WTC11 (cell line): ENCODE measurements at regions not wholly inside any gene's neighbourhood (a gene's known extent, or its start where the extent isn't known, plus 50 kb on each side); places are given as distances from the start of the nearest gene placed in this dataset.

Experiments used
- ATAC-seq: fragments of 200-7000 bp; cut with Tn5 transposase; 2 replicates; pipeline ENCODE4 v1.10.0; 2021; ENCODE audit warnings: mild to moderate bottlenecking, moderate library complexity
- CTCF ChIA-PET: fragments of 300-600 bp; sonication (Branson Sonifier 250); formaldehyde crosslinking; loops from one replicate; lab custom pipeline; 2021; ENCODE audit warnings: antibody characterized with exemption; lab: Charles Lee
- POLR2A ChIA-PET: fragments of 350-600 bp; sonication (Branson Sonifier 250); formaldehyde crosslinking; loops from one replicate; lab custom pipeline; 2021; ENCODE audit warnings: antibody characterized with exemption; lab: Charles Lee
- DNase-seq: peaks from one replicate; pipeline ENCODE4 v3.0.0; 2021; ENCODE audit warnings: low spot score
- H3K27ac Mint-ChIP-seq: 2 replicates; pipeline ENCODE4 v1.8.0; 2021; ENCODE audit warnings: mixed read lengths
- H3K27me3 Mint-ChIP-seq: 2 replicates; pipeline ENCODE4 v1.8.0; 2021; ENCODE audit warnings: low read depth, mild to moderate bottlenecking, moderate library complexity, mixed read lengths
- H3K36me3 Mint-ChIP-seq: 2 replicates; pipeline ENCODE4 v1.8.0; 2021; ENCODE audit warnings: mixed read lengths
- H3K4me1 Mint-ChIP-seq: 2 replicates; pipeline ENCODE4 v1.8.0; 2022; ENCODE audit warnings: mixed read lengths
- H3K4me3 Mint-ChIP-seq: 2 replicates; pipeline ENCODE4 v1.8.0; 2021; ENCODE audit warnings: mild to moderate bottlenecking, moderate library complexity, mixed read lengths
- H3K9me3 Mint-ChIP-seq: 2 replicates; pipeline ENCODE4 v1.8.0; 2021; ENCODE audit warnings: mixed read lengths
- ARID4B ChIP-seq: sonication (generic); formaldehyde crosslinking; IDR thresholded peaks from 2 replicates; pipeline ENCODE4 v1.8.0; 2023; ENCODE audit warnings: missing genetic modification reagents, mild to moderate bottlenecking, borderline replicate concordance
- ATF2 ChIP-seq: sonication (generic); formaldehyde crosslinking; IDR thresholded peaks from 2 replicates; pipeline ENCODE4 v1.8.1; 2022; ENCODE audit warnings: low read depth, missing genetic modification reagents, borderline replicate concordance
- CREB1 ChIP-seq: sonication (generic); formaldehyde crosslinking; IDR thresholded peaks from 2 replicates; pipeline ENCODE4 v1.8.0; 2023; ENCODE audit warnings: mild to moderate bottlenecking, missing genetic modification reagents
- CREM ChIP-seq: sonication (generic); formaldehyde crosslinking; IDR thresholded peaks from 2 replicates; pipeline ENCODE4 v1.8.1; 2022; ENCODE audit warnings: mild to moderate bottlenecking, missing genetic modification reagents, moderate library complexity
- E2F4 ChIP-seq: sonication (generic); formaldehyde crosslinking; IDR thresholded peaks from 2 replicates; pipeline ENCODE4 v1.8.1; 2022; ENCODE audit warnings: low read depth, mild to moderate bottlenecking, moderate library complexity, missing genetic modification reagents, borderline replicate concordance
- EMX1 ChIP-seq: fragments of 250-450 bp; sonication (Bioruptor Pico); IDR thresholded peaks from 2 replicates; pipeline ENCODE4 v1.8.0; 2021; ENCODE audit warnings: mild to moderate bottlenecking
- ERG ChIP-seq: fragments of 250-450 bp; sonication (Bioruptor Pico); IDR thresholded peaks from 2 replicates; pipeline ENCODE4 v1.8.0; 2021; ENCODE audit warnings: mild to moderate bottlenecking
- ESRRA ChIP-seq: sonication (generic); formaldehyde crosslinking; IDR thresholded peaks from 2 replicates; pipeline ENCODE4 v1.8.1; 2022; ENCODE audit warnings: mild to moderate bottlenecking, missing genetic modification reagents, borderline replicate concordance
- ETV6 ChIP-seq: sonication (generic); formaldehyde crosslinking; IDR thresholded peaks from 2 replicates; pipeline ENCODE4 v1.8.1; 2022; ENCODE audit warnings: mild to moderate bottlenecking, missing genetic modification reagents
- GRHL2 ChIP-seq: fragments of 250-450 bp; sonication (Bioruptor Pico); IDR thresholded peaks from 2 replicates; pipeline ENCODE4 v1.8.0; 2022; ENCODE audit warnings: mild to moderate bottlenecking, moderate library complexity; ENCODE audit not compliant: insufficient replicate concordance, severe bottlenecking
- HMGA2 ChIP-seq: fragments of 250-450 bp; sonication (Bioruptor Pico); IDR thresholded peaks from 2 replicates; pipeline ENCODE4 v1.4.0; 2021; ENCODE audit warnings: mild to moderate bottlenecking, moderate library complexity
- MXD4 ChIP-seq: fragments of 250-450 bp; sonication (Bioruptor Pico); IDR thresholded peaks from 2 replicates; pipeline ENCODE4 v1.8.0; 2021; ENCODE audit warnings: mild to moderate bottlenecking, moderate library complexity, borderline replicate concordance
- NR1H2 ChIP-seq: sonication (generic); formaldehyde crosslinking; IDR thresholded peaks from 2 replicates; pipeline ENCODE4 v1.9.0; 2021; ENCODE audit warnings: mild to moderate bottlenecking, moderate library complexity, missing genetic modification reagents
- OVOL2 ChIP-seq: fragments of 250-450 bp; sonication (Bioruptor Pico); IDR thresholded peaks from 2 replicates; pipeline ENCODE4 v1.9.0; 2021; ENCODE audit warnings: mild to moderate bottlenecking, borderline replicate concordance
- PREB ChIP-seq: sonication (generic); formaldehyde crosslinking; IDR thresholded peaks from 2 replicates; pipeline ENCODE4 v1.8.1; 2022; ENCODE audit warnings: mild to moderate bottlenecking, missing genetic modification reagents, moderate library complexity, borderline replicate concordance
- RELA ChIP-seq: sonication (generic); formaldehyde crosslinking; IDR thresholded peaks from 2 replicates; pipeline ENCODE4 v1.8.1; 2022; ENCODE audit warnings: missing genetic modification reagents, mild to moderate bottlenecking, borderline replicate concordance
- SMAD4 ChIP-seq: sonication (generic); formaldehyde crosslinking; IDR thresholded peaks from 2 replicates; pipeline ENCODE4 v1.8.0; 2022; ENCODE audit warnings: mild to moderate bottlenecking, missing genetic modification reagents
- TCF7 ChIP-seq: sonication (generic); formaldehyde crosslinking; IDR thresholded peaks from 2 replicates; pipeline ENCODE4 v1.8.0; 2022; ENCODE audit warnings: mild to moderate bottlenecking, low read depth, missing genetic modification reagents, moderate library complexity
- TEAD1 ChIP-seq: sonication (generic); formaldehyde crosslinking; IDR thresholded peaks from 2 replicates; pipeline ENCODE4 v1.8.0; 2022; ENCODE audit warnings: mild to moderate bottlenecking, missing genetic modification reagents
- USF1 ChIP-seq: sonication (generic); formaldehyde crosslinking; IDR thresholded peaks from 2 replicates; pipeline ENCODE4 v1.8.0; 2022; ENCODE audit warnings: mild to moderate bottlenecking, missing genetic modification reagents
- ZBTB21 ChIP-seq: sonication (generic); formaldehyde crosslinking; IDR thresholded peaks from 2 replicates; pipeline ENCODE4 v1.8.1; 2023; ENCODE audit warnings: mild to moderate bottlenecking, missing genetic modification reagents, borderline replicate concordance
- ZNF138 ChIP-seq: sonication (generic); formaldehyde crosslinking; conservative IDR thresholded peaks from 2 replicates; pipeline ENCODE4 v1.8.1; 2022; ENCODE audit warnings: mild to moderate bottlenecking, moderate library complexity, missing genetic modification reagents
- ZNF219 ChIP-seq: sonication (generic); formaldehyde crosslinking; IDR thresholded peaks from 2 replicates; pipeline ENCODE4 v1.8.0; 2023; ENCODE audit warnings: missing genetic modification reagents, mild to moderate bottlenecking, borderline replicate concordance
- ZNF396 ChIP-seq: fragments of 250-450 bp; sonication (Bioruptor Pico); IDR thresholded peaks from 2 replicates; pipeline ENCODE4 v1.8.0; 2021; ENCODE audit warnings: mild to moderate bottlenecking, moderate library complexity, borderline replicate concordance
- ZNF416 ChIP-seq: fragments of 250-450 bp; sonication (Bioruptor Pico); IDR thresholded peaks from 2 replicates; pipeline ENCODE4 v1.9.0; 2021; ENCODE audit warnings: mild to moderate bottlenecking, inconsistent platforms

GRCh38 chr2:144832048-144832447 lies 312.1 kb upstream of the ZEB2 start:
- no peak for TF ChIP-seq SMAD4 (CRISPR knock-in tag)
- TF ChIP-seq OVOL2 (CRISPR knock-in tag) = no peak
- no peak for TF ChIP-seq E2F4
- TF ChIP-seq TEAD1 (CRISPR knock-in tag) = no peak
- TF ChIP-seq ZNF416 (CRISPR knock-in tag) = no peak
- TF ChIP-seq ARID4B (CRISPR knock-in tag) = no peak
- no peak for TF ChIP-seq TCF7 (CRISPR knock-in tag)
- no peak for TF ChIP-seq MXD4 (CRISPR knock-in tag)
- no peak for TF ChIP-seq CREM (CRISPR knock-in tag)
- TF ChIP-seq ERG = no peak
- no peak for TF ChIP-seq ESRRA (CRISPR knock-in tag)
- TF ChIP-seq ZNF396 (CRISPR knock-in tag) = no peak
- TF ChIP-seq GRHL2 (CRISPR knock-in tag) = no peak
- TF ChIP-seq ZNF219 (CRISPR knock-in tag) = no peak
- Mint-ChIP-seq H3K9me3 (no peaks in the 10 kb centered on the region), H3K27me3 (no peaks in the 10 kb centered on the region), H3K27ac (no peak overlapping the region), H3K36me3 (no peaks in the 10 kb centered on the region), H3K4me1 (no peaks in the 10 kb centered on the region), H3K4me3 (no peak overlapping the region)
- ChIA-PET POLR2A (no interaction called here), CTCF (no interaction called here)
- ATAC-seq = no peak
- DNase-seq = no peak

- ATAC-seq (no peak), DNase-seq (no peak)
- no peak overlapping the region for H3K27ac Mint-ChIP-seq
- ChIA-PET POLR2A (no interaction called here), CTCF (no interaction called here)
- H3K9me3 Mint-ChIP-seq = no peaks in the 10 kb centered on the region
- no peaks in the 10 kb centered on the region for H3K4me1 Mint-ChIP-seq
- H3K4me3 Mint-ChIP-seq = no peak overlapping the region
- H3K27me3 Mint-ChIP-seq = no peaks in the 10 kb centered on the region
- no peaks in the 10 kb centered on the region for H3K36me3 Mint-ChIP-seq
- no peak for TF ChIP-seq ZNF219 (CRISPR knock-in tag)
- TF ChIP-seq CREB1 = no peak
- TF ChIP-seq RELA (CRISPR knock-in tag) = no peak
- no peak for TF ChIP-seq OVOL2 (CRISPR knock-in tag)
- no peak for TF ChIP-seq ATF2 (CRISPR knock-in tag)
- TF ChIP-seq USF1 (CRISPR knock-in tag) = no peak
- TF ChIP-seq HMGA2 (CRISPR knock-in tag) = no peak
- TF ChIP-seq ERG = no peak
- no peak for TF ChIP-seq ZNF416 (CRISPR knock-in tag)
- TF ChIP-seq EMX1 = no peak
- TF ChIP-seq PREB (CRISPR knock-in tag) = no peak
- TF ChIP-seq ZBTB21 = no peak
- TF ChIP-seq ETV6 (CRISPR knock-in tag) = no peak
- TF ChIP-seq ZNF138 (CRISPR knock-in tag) = no peak
- TF ChIP-seq NR1H2 = no peak
These were observed 310.6 kb upstream of the ZEB2 start for GRCh38 chr2:144830543-144830942.
